HS-5 (cell line): ENCODE measurements at regions not wholly inside any gene's neighbourhood (a gene's known extent, or its start where the extent isn't known, plus 50 kb on each side); places are given as distances from the start of the nearest gene placed in this dataset.
"Not testable (repeated sequence)": the region's sequence is repeated elsewhere in the genome, so short reads cannot be mapped to it uniquely, and the experiment has no call there.

Source experiments
- DNase-seq: peaks from one replicate; pipeline ENCODE4 v3.0.0-alpha.2; 2012; ENCODE audit warnings: low read depth

DNA sequence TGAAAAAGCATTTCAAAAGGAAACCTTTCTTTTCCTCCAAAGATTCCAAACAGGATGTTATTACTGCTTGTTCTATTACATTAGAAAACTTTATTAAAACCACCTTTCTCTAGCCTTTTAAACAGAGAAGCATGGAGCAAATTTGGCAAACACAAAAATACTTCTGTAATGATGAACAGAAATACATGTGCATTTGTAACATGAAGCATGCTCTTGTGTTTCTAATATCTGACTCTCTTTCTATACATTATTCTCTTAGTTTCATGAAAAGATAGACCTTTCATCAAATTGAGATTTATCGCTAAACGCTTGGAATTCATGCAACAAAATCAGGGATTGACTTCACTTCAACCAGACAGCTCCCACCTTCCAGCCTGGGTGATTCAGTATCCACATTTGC lies 152.8 kb upstream of the IRS2 start:
- no peak for DNase-seq

- DNase-seq: peak; percentile 41
Observed at GRCh38 chr13:109938255-109938936, 152.0 kb upstream of the IRS2 start.

DNA sequence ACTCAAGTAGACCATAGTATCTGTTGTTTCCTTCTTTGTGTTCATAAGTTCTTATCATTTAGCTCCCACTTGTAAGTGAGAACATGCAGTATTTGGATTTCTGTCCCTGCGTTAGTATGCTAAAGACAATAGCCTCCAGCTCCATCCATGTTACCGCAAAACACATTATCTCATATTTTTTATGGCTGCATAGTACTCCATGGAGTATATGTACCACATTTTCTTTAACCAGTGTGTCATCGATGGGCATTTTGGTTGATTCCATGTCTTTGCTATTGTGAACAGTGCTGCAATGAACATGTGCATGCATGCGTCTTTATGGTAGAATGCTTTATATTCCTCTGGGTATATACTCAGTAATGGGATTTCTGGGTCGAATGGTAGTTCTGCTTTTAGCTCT lies 148.1 kb upstream of the IRS2 start:
- not testable (repeated sequence) for DNase-seq

DNA sequence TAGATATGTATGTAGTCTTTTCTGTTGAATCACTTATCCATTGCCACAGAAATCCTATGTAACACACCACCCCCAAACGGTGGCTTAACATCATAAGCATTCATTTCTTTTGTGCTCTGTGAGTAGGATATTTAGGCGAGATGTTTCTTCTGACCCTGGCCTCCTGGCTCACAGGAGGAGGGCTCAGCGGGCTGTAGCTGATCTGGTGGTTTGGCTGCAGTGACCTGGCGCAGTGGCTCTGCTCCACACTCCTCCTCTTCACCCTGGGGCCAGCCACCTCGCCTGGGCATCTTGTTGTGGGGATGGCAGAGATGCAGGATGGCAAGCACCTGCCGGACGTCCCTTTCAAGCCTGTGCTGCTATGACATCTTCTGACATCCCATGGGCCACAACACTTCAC lies 147.1 kb upstream of the IRS2 start:
- no peak for DNase-seq

DNA sequence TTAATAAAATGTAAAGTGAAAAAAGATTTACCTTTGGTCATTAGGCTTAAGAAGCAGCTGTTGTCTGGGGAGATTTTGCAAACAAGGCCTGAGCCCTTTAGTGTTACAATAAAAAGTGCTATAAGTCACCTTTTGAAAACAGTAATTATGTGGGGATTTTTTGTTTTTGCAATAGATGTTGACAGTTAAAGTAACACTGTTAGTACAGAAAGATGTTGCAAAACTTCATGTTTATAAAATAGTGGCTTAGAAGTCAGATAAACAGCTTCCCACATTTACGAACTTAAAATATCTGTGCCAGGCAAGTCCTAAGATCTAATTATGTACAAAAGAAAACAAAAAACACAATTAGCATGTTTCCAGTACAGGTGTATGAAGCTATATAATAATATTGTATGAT lies 138.0 kb upstream of the IRS2 start:
- no peak for DNase-seq

DNA sequence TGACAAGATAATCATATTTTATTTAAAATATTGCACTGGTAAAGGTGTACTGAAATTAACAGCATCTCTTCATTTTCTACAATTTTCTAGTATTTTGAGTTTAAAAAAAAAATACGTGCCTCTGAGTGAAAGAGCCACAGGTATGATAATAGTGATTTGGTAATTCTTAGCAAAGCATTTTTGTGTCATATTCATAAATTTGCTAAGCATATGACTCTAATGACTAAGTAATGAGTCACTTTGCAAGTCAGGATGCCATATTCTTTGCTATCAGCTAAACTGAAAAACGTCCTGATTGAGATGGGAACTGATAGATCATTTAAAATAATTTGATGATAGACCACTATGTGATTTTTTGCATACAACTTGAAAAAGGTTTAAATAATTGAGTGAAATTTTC lies 136.1 kb upstream of the IRS2 start:
- no peak for DNase-seq

DNA sequence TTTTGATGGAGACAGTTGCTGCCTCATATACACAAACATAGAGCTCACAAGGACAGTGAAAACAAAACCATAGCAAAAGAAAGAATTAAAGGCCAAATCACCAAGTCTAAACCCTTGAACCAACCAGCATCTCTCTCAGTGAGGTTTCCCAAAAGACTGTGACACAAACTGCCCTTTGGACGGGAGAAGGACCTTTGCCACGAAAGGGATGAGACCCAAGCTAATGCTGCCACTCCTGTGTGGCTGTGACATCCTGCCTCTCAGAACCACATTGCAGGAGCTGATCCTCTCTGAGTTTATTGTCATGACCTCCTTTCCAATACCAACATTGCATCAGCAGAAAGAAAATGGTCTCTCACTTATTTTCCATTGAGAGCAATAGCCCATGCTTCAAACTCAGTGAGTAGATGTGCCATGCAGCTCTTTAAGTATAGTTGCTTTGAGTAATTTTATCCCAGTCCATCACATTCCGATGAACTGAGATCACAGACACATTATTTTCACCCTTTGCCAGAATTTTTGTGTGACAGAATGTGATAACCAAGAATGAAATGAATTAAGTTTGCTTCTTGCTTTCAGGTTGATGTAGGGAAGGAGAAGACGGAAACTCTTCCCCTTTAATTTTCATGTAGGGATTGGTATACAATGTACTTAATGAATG lies 133.5 kb upstream of the IRS2 start:
- no peak for DNase-seq

- no peak for DNase-seq
Observed at GRCh38 chr13:109918179-109918711, 131.9 kb upstream of the IRS2 start.

DNA sequence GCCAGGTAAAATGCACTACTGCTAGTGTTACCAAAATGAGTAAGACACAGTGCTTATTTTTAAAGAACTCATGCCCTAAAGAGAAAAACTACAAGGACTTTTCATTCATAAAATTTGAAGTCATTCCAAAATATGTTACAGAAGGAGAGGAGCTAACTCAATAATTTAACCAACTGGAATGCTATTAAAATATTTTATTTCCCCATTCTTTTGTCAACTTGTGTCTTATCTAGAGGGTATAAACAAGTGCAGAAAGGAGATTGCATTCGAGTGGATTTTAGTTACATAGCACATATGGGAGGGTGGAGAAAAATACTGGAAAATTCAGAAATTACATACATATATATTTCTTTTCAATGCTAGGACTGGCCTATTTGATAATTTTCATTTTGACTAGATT lies 131.0 kb upstream of the IRS2 start:
- no peak for DNase-seq

DNA sequence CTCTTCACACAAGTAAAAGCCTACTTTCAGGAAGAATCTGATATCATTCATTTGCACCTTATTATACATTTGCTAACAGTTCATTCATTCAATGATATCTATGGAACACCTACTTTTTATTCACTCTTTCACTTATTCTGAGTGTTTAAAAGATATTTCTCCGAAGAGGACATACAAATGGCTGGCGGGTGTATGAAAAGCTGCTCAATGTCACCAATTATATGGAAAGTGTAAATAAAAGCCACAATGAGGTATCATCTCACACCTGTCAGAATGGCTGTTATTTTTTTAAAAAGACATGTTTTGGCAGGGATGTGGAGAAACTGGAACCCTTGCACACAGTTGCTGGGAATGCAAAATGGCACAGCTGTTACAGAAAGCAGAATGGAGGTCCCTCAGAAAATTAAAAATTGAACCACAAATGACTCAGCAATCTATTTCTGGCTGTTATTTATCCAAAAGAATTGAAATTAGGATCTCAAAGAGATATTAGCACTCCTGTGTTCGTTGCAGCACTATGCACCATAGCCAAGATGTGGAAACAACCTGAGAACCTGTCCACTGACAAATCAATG lies 127.6 kb upstream of the IRS2 start:
- DNase-seq: no peak

GRCh38 chr13:109913186-109913585 lies 126.8 kb upstream of the IRS2 start:
- no peak for DNase-seq

DNA sequence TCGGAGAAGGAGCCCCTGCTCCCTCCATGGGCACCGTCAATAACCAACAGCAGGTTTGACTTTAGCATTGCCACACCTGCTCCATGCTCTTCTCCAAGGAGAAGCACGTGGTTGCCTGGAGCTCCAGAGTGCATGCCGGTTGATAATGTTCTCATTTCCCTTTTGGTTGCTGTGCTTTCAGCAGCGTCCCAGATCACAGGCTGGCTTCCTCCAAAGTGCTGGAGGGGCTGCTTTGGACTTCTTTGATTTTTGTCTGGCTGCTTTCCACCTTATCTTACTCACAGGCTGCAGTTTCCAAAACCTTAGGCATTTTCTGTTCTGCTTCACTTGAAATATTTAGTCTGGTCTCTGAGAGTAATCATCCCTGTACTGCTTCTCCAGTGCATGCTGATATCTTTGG lies 123.8 kb upstream of the IRS2 start:
- DNase-seq: no peak

GRCh38 chr13:109906976-109907375 lies 120.6 kb upstream of the IRS2 start:
- DNase-seq: no peak

DNA sequence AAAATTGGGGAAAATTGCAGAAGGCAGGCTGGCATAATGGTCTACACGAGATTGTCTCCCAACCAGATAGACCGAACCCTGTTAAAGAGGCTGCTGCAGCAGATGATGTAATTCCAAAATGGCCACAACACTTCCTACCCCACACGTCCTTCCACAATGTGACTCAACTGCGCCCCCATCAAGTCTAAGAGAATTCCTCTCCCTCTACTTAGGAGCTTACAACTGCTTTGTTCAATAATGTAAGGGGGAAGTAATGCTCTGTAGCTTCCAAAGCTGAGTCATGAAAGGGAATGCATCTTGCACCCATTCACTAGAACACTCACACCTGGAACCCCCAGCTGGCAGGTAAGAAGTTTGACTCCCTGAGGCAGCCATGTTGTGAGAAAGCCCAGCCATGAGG lies 117.8 kb upstream of the IRS2 start:
- no peak for DNase-seq

DNA sequence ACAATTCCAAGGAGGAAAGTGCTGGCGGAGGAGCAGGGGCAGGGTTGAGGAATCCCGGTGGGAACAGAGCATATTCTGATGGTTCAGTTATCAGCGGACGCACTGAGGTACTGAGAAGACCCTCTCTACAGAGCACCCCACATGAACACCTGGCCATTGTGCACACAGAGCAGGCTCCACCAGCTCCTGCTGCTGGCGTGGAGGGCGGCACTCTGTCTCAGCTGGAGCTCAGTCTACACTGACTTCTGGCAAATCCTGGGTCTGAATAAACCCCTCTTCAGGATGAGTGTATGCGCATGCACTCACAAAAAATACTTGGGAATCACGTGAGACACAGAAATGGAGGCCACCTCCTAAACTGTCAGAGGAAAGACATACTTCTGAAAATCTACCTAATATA lies 114.4 kb upstream of the IRS2 start:
- no peak for DNase-seq

DNA sequence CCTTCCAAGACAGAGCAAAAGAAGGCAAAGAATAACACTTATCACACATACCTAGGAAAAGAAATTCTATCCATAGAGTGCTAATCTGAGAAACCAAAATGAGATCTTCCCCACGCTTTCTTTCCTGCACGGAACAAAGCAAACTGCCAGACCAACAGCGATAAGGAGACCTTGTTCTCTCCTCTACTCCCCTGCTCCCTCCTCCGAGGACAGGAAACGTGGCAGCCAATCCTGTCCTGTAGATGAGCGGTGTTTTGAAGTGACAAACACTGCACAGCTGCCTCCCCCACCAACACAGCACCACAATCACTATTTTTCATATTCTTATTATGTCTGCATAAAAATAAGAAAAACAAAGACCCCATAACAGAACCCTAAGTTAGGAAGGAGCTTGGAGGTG lies 113.9 kb upstream of the IRS2 start:
- no peak for DNase-seq

DNA sequence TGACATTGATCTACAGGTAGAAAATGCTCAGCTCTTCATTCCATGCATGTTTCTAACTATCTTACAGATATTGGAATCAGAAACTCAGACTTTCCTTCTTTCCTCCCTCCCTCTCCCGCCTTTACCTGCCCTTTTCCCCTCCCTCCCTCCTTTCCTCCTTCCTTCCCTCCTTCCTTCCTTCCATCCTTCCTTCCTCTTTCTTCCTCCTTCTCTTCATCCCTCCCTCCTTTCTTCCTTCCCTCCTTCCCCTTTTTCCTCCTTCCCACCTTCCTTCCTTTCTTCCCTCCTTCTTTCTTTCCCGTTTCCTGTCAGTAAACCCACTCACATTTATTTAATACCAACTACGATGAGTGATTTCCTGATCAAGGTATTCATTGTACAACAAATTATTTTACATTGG lies 113.4 kb upstream of the IRS2 start:
- DNase-seq: no peak

- no peak for DNase-seq
Observed at GRCh38 chr13:109899316-109899715, 112.9 kb upstream of the IRS2 start.

- no peak for DNase-seq
Observed at GRCh38 chr13:109897988-109898624, 111.7 kb upstream of the IRS2 start.

DNA sequence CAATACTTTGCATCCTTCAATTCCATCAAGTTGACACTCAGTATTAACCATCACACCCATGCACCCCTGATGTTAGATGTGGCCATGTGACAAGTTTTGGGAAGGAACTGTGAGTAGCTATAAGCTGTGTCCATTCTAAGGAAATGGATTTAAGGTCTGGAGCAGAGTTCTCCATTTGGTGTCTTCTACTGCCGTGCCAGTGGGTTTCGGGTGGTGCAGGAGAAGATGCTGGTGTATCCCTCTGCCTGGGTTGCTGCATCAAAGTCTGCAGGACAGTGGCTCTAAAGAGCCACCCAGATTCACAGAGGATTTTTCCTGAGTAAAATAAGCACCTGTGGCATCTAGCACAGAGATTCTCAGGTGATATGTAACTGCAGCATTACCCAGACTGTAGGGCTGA lies 105.7 kb upstream of the IRS2 start:
- no peak for DNase-seq

- DNase-seq: no peak
Observed at GRCh38 chr13:109885235-109885634, 98.9 kb upstream of the IRS2 start.

DNA sequence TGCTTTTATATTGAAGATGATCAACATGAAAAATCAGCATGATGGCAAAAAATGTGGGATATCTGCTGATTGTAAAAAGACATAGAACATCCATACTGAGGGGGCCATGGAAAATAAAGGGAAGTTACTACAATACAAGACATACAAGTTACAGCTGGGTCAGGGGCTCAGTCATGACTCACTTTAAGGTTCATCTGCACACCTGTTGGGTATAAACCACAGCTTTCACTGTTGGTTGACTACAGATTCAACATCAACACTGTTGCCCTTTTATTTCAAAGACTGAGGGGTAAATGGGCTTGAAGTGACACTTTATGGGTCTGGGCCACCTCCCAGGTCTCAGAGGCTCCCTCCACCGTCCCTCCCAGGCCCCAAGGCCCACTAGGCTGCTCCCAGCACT lies 98.1 kb upstream of the IRS2 start:
- DNase-seq: no peak
